Neural cell (in vitro differentiated cells): ENCODE measurements at regions not wholly inside any gene's neighbourhood (a gene's known extent, or its start where the extent isn't known, plus 50 kb on each side); places are given as distances from the start of the nearest gene placed in this dataset.

Experiments used
- EP300 ChIP-seq: fragments of 450-650 bp; conservative IDR thresholded peaks from 2 replicates; pipeline ENCODE4 v1.6.1; 2014; ENCODE audit warnings: antibody characterized with exemption, mild to moderate bottlenecking, moderate library complexity; ENCODE audit not compliant: poor library complexity, severe bottlenecking
- EZH2 ChIP-seq: fragments of 200-600, 300-800 bp; shearing (Covaris generic), sonication (generic); IDR thresholded peaks from 2 replicates; pipeline ENCODE4 v1.6.1; 2014; ENCODE audit warnings: antibody characterized with exemption, low read length, borderline replicate concordance, mild to moderate bottlenecking; ENCODE audit not compliant: insufficient read depth, poor library complexity, severe bottlenecking
- MXI1 ChIP-seq: fragments of 450-650 bp; conservative IDR thresholded peaks from 2 replicates; pipeline ENCODE4 v1.6.1; 2014; ENCODE audit warnings: antibody characterized with exemption, mild to moderate bottlenecking; ENCODE audit not compliant: poor library complexity, severe bottlenecking
- POLR2AphosphoS5 ChIP-seq: IDR thresholded peaks from 2 replicates; pipeline ENCODE4 v1.6.1; 2012
- RAD21 ChIP-seq: fragments of 450-650 bp; conservative IDR thresholded peaks from 2 replicates; pipeline ENCODE4 v1.6.1; 2014; ENCODE audit warnings: antibody characterized with exemption, mild to moderate bottlenecking, moderate library complexity
- SMC3 ChIP-seq: fragments of 450-650 bp; conservative IDR thresholded peaks from 2 replicates; pipeline ENCODE4 v1.6.1; 2014; ENCODE audit warnings: antibody characterized with exemption, mild to moderate bottlenecking, moderate library complexity; ENCODE audit not compliant: poor library complexity
- TAF1 ChIP-seq: IDR thresholded peaks from 2 replicates; pipeline ENCODE4 v1.6.1; 2012; ENCODE audit warnings: low read depth
- TF ChIP-seq, protein P1 (sequence below): fragments of 450-650 bp; IDR thresholded peaks from 2 replicates; pipeline ENCODE4 v1.5.1; 2014; ENCODE audit warnings: antibody characterized with exemption, mild to moderate bottlenecking, moderate library complexity; ENCODE audit not compliant: poor library complexity, severe bottlenecking
- TF ChIP-seq, protein P2 (sequence below): IDR thresholded peaks from 2 replicates; pipeline ENCODE4 v1.6.1; 2012; ENCODE audit warnings: borderline replicate concordance

DNA sequence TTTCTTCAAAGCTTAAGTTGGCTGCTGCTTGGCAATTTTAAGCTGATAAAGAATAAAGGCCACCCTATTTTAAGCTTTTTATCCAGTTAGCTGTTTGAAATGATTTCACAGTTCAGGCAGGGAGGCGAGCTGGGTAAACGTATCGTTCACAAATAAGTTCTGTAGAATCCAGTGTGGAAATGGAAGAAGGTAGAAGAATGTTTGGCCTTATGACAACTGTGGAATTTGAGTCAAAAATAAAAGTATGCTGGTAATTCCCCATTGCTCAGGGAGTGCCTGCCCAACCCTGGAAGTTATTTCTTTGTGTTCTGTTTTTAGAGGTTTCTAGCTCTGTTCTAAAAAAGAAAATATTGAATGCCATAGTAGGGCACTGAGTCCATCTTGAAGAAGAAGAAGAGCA lies 113.1 kb downstream of the ARL4A start:
- TF ChIP-seq POLR2AphosphoS5 = no peak
- TF ChIP-seq, protein P1, sequence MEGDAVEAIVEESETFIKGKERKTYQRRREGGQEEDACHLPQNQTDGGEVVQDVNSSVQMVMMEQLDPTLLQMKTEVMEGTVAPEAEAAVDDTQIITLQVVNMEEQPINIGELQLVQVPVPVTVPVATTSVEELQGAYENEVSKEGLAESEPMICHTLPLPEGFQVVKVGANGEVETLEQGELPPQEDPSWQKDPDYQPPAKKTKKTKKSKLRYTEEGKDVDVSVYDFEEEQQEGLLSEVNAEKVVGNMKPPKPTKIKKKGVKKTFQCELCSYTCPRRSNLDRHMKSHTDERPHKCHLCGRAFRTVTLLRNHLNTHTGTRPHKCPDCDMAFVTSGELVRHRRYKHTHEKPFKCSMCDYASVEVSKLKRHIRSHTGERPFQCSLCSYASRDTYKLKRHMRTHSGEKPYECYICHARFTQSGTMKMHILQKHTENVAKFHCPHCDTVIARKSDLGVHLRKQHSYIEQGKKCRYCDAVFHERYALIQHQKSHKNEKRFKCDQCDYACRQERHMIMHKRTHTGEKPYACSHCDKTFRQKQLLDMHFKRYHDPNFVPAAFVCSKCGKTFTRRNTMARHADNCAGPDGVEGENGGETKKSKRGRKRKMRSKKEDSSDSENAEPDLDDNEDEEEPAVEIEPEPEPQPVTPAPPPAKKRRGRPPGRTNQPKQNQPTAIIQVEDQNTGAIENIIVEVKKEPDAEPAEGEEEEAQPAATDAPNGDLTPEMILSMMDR = no peak
- TF ChIP-seq, protein P2, sequence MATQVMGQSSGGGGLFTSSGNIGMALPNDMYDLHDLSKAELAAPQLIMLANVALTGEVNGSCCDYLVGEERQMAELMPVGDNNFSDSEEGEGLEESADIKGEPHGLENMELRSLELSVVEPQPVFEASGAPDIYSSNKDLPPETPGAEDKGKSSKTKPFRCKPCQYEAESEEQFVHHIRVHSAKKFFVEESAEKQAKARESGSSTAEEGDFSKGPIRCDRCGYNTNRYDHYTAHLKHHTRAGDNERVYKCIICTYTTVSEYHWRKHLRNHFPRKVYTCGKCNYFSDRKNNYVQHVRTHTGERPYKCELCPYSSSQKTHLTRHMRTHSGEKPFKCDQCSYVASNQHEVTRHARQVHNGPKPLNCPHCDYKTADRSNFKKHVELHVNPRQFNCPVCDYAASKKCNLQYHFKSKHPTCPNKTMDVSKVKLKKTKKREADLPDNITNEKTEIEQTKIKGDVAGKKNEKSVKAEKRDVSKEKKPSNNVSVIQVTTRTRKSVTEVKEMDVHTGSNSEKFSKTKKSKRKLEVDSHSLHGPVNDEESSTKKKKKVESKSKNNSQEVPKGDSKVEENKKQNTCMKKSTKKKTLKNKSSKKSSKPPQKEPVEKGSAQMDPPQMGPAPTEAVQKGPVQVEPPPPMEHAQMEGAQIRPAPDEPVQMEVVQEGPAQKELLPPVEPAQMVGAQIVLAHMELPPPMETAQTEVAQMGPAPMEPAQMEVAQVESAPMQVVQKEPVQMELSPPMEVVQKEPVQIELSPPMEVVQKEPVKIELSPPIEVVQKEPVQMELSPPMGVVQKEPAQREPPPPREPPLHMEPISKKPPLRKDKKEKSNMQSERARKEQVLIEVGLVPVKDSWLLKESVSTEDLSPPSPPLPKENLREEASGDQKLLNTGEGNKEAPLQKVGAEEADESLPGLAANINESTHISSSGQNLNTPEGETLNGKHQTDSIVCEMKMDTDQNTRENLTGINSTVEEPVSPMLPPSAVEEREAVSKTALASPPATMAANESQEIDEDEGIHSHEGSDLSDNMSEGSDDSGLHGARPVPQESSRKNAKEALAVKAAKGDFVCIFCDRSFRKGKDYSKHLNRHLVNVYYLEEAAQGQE = no peak
- TF ChIP-seq EZH2 = no peak
- TF ChIP-seq EP300 = no peak
- TF ChIP-seq SMC3 = no peak
- TF ChIP-seq MXI1 = no peak
- no peak for TF ChIP-seq RAD21
- no peak for TF ChIP-seq TAF1
